ENCODE measurements at regions not wholly inside any gene's neighbourhood (a gene's known extent, or its start where the extent isn't known, plus 50 kb on each side); places are given as distances from the start of the nearest gene placed in this dataset.

- no peak for DNase-seq
Measured at GRCh38 chr6:29999416-29999815, 57.1 kb downstream of the HLA-A start.

- no peak for DNase-seq
Measured at GRCh38 chr6:30000156-30000791, 57.9 kb downstream of the HLA-A start.

- DNase-seq: no peak
Measured at GRCh38 chr6:30002871-30003270, 58.2 kb upstream of the POLR1H start.

DNA sequence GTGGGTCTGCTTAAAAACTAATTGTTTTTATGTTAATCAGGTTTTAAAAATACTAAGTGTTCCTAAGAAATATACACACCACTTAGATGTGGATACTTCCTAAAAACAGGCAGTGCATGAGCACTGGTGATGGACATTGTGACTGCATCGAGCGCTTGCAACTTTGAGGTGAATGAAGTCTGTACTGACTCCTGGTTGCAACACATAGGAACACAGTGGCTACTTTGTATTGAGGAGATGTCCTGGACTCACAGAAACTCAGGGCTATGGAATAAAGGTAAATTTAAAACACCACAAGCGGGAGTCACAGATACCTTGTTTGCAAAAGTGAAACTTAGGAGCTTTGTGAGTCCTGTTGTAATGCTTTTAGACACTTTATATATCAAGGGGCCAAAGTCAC lies 55.6 kb upstream of the POLR1H start:
- no peak for DNase-seq

GRCh38 chr6:30006170-30007131 lies 54.6 kb upstream of the POLR1H start:
- peak in 1 of 2 donors; percentile 6 for DNase-seq

DNA sequence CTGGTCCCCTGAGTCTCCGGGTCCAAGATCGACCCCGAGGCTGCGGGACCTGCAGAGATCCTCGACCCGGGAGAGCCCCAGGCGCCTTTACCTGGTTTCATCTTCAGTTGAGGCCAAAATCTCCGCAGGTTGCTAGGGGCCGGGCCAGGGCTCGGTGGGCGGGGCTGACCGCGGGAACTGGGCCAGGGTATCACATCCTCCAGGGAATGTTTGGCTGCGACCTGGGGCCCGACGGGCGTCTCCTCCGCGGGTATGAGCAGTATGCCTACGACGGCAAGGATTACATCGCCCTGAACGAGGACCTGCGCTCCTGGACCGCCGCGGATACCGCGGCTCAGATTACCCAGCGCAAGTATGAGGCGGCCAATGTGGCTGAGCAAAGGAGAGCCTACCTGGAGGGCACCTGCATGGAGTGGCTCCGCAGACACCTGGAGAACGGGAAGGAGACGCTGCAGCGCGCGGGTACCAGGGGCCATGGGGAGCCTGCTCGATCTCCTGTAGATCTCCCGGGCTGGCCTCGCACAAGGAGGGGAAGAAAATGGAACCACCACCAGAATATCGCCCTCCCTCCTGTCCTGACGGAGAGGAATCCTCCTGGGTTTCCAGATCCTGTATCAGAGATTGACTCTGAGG lies 53.8 kb upstream of the POLR1H start:
- DNase-seq: no peak

GRCh38 chr6:30009113-30009512 lies 52.0 kb upstream of the POLR1H start:
- DNase-seq: no peak

Measured in inflammatory macrophage (primary cell).